ENCODE measurements at regions not wholly inside any gene's neighbourhood (a gene's known extent, or its start where the extent isn't known, plus 50 kb on each side); places are given as distances from the start of the nearest gene placed in this dataset.

GRCh38 chr7:69318794-69319193 is 279.5 kb upstream of the AUTS2 start:
- intact Hi-C loops (cut with DNase I): no loop called here
- no peak for DNase-seq

- intact Hi-C loops (cut with DNase I): no loop called here
- no peak for DNase-seq
Measured at GRCh38 chr7:69328516-69328915, 269.8 kb upstream of the AUTS2 start.

- no peak for DNase-seq
- intact Hi-C loops (cut with DNase I): no loop called here
Measured at GRCh38 chr7:69334701-69335100, 263.6 kb upstream of the AUTS2 start.

- DNase-seq: no peak
- intact Hi-C loops (cut with DNase I): no loop called here
Measured at GRCh38 chr7:69335331-69335730, 262.9 kb upstream of the AUTS2 start.

- no peak for DNase-seq
- intact Hi-C loops (cut with DNase I): no loop called here
Measured at GRCh38 chr7:69336976-69337375, 261.3 kb upstream of the AUTS2 start.

GRCh38 chr7:69338144-69338543 is 260.1 kb upstream of the AUTS2 start:
- intact Hi-C loops (cut with DNase I): no loop called here
- no peak for DNase-seq

GRCh38 chr7:69341288-69341687 is 257.0 kb upstream of the AUTS2 start:
- intact Hi-C loops (cut with DNase I): no loop called here
- no peak for DNase-seq

- DNase-seq: no peak
- intact Hi-C loops (cut with DNase I): no loop called here
Measured at GRCh38 chr7:69342154-69342884, 256.0 kb upstream of the AUTS2 start.

GRCh38 chr7:69349291-69349690 is 249.0 kb upstream of the AUTS2 start:
- DNase-seq: no peak
- intact Hi-C loops (cut with DNase I): no loop called here

GRCh38 chr7:69358163-69358821 is 240.0 kb upstream of the AUTS2 start:
- DNase-seq: no peak
- intact Hi-C loops (cut with DNase I): no loop called here

- intact Hi-C loops (cut with DNase I): no loop called here
- no peak for DNase-seq
Measured at GRCh38 chr7:69359003-69359700, 239.1 kb upstream of the AUTS2 start.

- no peak for DNase-seq
- intact Hi-C loops (cut with DNase I): no loop called here
Measured at GRCh38 chr7:69360913-69361312, 237.4 kb upstream of the AUTS2 start.

- intact Hi-C loops (cut with DNase I): no loop called here
- DNase-seq: no peak
Measured at GRCh38 chr7:69363136-69363535, 235.1 kb upstream of the AUTS2 start.

GRCh38 chr7:69364813-69365643 is 233.2 kb upstream of the AUTS2 start:
- intact Hi-C loops (cut with DNase I): no loop called here
- DNase-seq: no peak

- intact Hi-C loops (cut with DNase I): no loop called here
- no peak for DNase-seq
Measured at GRCh38 chr7:69365651-69366192, 232.6 kb upstream of the AUTS2 start.

GRCh38 chr7:69367780-69368179 is 230.5 kb upstream of the AUTS2 start:
- no peak for DNase-seq
- intact Hi-C loops (cut with DNase I): no loop called here

- intact Hi-C loops (cut with DNase I): no loop called here
- no peak for DNase-seq
Measured at GRCh38 chr7:69373171-69374043, 224.9 kb upstream of the AUTS2 start.

- intact Hi-C loops (cut with DNase I): no loop called here
- DNase-seq: no peak
Measured at GRCh38 chr7:69374044-69374425, 224.2 kb upstream of the AUTS2 start.

- no peak for DNase-seq
- intact Hi-C loops (cut with DNase I): no loop called here
Measured at GRCh38 chr7:69377191-69377590, 221.1 kb upstream of the AUTS2 start.
